HG03442 (cell line): ENCODE measurements at regions not wholly inside any gene's neighbourhood (a gene's known extent, or its start where the extent isn't known, plus 50 kb on each side); places are given as distances from the start of the nearest gene placed in this dataset.
"Not testable (repeated sequence)": the region's sequence is repeated elsewhere in the genome, so short reads cannot be mapped to it uniquely, and the experiment has no call there.

Experiments
- ATAC-seq: cut with Tn5 transposase; IDR thresholded peaks from one replicate; pipeline ENCODE4 v1.9.1; 2021; ENCODE audit warnings: mild to moderate bottlenecking, moderate library complexity; ENCODE audit not compliant: unreplicated experiment

- no peak for ATAC-seq
Observed at GRCh38 chr3:171915275-171915674, 72.1 kb downstream of the TMEM212 start.

- ATAC-seq = no peak
Observed at GRCh38 chr3:171916888-171917287, 73.7 kb downstream of the TMEM212 start.

GRCh38 chr3:171922629-171923028, 79.5 kb downstream of the TMEM212 start:
- ATAC-seq = not testable (repeated sequence)

DNA sequence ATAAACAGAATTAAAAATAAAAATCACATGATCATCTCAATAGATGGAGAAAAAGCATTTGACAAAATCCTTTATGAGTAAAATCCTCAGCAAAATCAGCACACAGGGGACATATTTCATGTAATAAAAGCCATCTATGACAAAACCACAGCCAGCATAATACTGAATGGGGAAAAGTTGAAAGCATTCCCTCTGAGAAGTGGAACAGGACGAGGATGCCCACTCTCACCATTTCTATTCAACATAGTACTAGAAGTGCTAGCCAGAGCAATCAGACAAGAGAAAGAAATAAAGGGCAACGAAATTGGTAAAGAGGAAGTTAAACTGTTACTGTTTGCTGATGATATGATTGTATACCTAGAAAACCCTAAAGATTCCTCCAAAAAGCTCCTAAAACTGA, 80.5 kb downstream of the TMEM212 start:
- not testable (repeated sequence) for ATAC-seq

DNA sequence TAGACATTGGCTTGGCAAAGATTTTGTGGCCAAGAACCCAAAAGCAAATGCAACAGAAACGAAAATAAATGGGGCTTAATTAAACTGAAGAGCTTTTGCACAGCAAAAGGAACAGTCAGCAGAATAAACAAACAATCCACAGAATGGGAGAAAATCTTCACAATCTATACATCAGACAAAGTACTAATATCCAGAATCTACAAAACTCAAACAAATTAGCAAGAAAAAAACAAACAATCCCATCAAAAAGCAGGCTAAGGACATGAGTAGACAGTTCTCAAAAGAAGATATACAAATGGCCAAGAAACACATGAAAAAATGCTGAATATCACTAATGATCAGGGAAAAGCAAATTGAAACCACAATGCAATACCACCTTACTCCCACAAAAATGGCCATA, 81.7 kb downstream of the TMEM212 start:
- ATAC-seq = not testable (repeated sequence)

DNA sequence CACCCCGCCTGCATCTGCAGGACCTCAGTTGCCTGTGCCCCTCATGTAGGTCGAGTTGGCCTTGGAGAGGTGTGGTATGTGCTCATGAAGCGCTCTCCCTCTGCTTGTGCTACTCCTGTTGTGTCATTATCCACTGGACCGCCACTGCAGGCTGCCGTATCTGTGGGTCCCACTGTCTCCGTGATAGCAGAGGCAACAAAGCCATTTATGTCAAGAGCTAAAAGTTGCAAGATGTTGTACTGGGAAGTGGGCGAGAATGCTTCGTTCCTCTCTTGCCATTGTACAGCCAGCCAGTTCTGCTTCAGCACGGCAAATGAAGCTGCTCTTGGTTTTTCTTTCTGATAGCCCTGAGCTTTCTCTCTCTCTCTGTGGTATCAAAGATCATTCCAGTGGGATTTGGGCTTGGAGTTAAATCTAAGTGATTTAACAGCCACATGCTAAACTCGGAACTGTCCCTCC, 89.0 kb downstream of the TMEM212 start:
- ATAC-seq = no peak

GRCh38 chr3:171933441-171933840, 90.3 kb downstream of the TMEM212 start:
- ATAC-seq = no peak

GRCh38 chr3:171935261-171936123, 92.3 kb downstream of the TMEM212 start:
- no peak for ATAC-seq

DNA sequence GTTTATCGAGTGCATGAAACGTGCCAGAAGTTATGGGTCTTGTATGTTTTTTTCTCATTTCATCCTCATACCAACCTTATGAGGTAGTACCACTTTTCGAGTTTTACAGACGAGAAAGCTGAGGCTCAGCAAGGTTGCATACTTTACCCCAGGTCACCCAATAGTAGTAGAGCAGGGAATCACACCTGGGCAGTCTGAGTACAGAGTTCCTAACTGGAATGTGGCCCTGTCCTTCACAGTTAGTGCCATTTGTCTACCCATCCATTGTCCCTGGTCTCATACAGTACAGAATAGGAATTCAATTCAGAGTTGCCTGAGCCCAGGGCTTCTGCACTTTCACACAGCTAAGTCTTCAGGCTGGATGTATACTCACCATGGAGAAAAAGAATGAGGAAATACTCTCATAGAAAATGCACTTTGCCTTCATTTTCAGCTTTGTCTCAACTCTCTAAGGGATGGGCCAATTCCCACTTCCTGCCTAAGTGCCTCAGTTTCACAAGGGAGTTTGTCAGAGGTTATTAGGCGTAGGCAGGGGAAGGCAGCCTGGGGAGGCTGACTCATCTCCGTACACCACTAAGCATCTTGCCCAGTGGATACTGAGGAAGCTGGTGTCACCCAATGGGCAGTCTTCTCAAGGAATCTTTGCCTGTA, 93.2 kb downstream of the TMEM212 start:
- ATAC-seq = no peak

- ATAC-seq = no peak
Observed at GRCh38 chr3:171939578-171939977, 96.4 kb downstream of the TMEM212 start.

DNA sequence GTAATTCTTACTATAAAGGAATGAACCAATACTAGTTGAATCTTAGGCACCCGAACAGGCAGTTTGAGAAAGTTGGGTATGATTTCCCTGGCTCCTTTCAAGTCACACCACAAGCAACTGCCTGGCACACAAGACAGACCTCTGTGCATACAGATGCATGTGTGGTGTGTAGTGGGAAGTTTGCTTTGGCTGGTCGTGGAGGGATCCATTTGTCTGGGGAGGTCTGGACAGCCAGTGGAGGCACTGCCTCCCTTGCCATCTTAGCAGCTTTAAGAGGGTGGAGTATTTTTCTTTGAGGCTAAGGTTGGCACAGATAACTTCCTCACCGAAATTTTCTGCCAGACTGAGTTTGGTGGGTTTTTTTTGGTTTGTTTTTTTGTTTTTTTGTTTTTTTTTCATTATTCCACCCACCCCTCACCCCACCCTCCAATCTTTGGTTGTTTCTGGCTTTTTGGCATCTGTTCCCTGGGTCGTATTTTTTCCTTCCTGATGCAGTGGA, 97.1 kb downstream of the TMEM212 start:
- no peak for ATAC-seq

DNA sequence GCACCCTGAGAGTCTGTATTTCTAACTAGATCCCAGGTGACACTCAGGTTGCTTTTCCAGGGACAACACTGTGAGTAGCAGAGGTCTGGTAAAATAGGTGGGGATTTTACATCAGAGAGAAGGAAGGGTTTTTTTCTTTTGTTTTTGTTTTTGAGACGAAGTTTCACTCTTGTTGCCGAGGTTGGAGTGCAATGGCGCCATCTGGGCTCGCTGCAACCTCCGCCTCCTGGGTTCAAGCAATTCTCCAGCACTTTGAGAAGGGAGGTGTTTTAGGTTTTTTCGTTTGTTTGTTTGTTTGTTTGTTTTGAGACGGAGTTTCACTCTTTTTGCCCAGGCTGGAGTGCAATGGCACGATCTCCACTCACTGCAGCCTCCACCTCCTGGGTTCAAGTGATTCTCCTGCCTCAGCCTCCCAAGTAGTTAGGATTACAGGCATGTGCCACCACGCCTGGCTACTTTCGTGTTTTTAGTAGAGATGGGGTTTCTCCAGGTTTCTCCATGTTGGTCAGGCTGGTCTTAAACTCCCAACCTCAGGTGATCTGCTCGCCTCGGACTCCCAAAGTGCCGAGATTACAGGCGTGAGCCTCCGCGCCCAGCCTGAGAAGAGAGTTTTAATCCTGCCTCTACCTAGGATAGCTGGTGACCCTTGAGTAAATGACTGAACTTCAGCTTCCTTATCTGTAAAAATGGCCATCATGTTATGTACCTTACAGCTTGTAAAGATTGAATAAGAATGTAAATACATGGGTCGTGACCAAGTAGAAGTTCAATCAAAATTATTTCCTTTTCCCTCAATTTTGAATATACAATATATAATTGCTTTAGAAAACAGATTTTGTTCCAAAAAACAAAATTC, 95.9 kb upstream of the FNDC3B start:
- no peak for ATAC-seq

GRCh38 chr3:171944118-171945016, 95.0 kb upstream of the FNDC3B start:
- no peak for ATAC-seq

- ATAC-seq = no peak
Observed at GRCh38 chr3:171948674-171949073, 90.7 kb upstream of the FNDC3B start.

DNA sequence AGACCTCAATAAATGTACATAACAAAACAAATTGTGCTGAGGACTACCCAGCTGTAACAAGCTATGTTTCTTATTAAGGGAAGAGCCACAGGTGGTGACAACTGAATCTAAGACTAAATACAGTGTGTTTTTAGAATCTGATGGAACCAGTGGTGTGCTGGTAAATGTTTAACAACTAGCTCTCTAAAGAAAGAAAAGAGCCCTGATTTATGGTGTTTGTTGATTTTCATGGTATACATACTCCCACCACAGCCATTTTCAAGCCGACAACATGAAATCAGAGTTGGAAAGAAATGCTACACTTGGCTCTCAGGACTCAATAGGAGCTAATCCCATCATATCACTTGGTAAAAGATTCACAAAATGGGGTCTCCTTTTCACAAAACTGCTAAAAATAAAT, 89.8 kb upstream of the FNDC3B start:
- no peak for ATAC-seq

DNA sequence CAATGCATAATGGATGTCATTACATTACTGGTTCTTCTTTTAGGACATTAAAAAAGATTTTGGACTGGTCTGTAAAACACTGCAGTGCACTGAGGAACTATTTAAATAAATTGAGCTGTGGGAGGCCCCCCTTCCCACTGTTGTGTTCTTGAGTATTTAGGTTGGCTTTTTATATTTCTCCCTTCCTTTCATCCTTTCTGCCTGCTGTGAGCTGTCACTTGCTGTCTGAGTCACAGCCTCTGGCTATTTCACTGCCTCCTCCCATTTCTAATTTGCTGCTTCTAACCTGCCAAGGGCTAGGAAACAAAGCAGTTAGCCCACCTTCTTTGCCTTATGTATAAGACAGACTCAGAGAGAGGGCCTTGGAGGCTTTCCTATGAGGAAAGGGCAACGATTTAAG, 89.0 kb upstream of the FNDC3B start:
- no peak for ATAC-seq

DNA sequence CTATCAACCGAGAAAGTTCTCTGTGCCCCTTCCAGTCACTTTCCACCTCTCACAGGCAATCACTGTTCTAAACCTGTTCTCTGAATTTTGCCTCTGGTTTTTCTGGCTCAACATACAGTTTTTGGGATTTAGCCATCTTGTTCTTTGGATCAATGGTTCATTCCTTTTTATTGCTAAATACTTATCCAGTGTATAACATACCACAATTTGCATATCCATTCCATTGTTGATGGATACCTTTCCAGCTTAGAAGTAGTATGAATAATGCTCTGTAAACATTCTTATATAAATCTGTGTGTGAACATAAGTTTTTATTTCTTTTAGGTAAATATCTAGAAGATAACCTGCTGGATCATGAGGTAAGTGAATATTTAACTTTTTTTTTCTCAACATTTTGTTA, 87.8 kb upstream of the FNDC3B start:
- no peak for ATAC-seq

DNA sequence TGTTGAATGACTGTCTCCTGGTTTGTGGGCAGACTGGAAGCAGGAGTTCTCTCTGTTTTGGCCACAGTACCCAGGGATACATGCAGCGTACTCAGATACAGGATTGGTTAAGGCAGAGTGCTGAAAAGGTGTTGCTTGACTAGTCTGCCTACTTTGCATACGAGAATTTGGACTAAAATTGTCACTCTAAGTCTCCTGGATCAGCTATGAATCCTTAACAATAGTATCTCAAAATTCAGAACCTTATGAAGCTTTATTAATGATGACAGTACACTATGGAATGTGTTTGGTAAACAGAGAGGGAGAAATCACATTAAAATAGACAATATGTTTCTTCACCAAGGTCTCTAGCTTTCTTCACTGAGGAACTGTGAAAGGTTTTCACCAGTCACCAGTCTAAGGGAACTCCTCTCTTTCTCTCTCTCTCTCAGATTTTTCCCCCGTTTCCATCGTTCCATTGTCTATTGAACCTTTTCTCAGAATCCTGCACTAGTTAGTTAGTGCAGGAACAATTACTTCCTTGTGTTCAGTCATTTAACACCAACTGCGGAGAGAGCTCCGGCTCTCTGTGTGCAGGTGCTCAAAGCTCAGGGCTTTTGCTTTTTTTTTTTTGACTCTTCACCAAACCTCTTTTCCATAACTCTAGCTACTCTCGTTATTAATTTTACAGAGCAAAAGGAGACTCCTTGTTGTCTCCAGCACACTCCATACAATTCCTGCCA, 85.9 kb upstream of the FNDC3B start:
- ATAC-seq = no peak

DNA sequence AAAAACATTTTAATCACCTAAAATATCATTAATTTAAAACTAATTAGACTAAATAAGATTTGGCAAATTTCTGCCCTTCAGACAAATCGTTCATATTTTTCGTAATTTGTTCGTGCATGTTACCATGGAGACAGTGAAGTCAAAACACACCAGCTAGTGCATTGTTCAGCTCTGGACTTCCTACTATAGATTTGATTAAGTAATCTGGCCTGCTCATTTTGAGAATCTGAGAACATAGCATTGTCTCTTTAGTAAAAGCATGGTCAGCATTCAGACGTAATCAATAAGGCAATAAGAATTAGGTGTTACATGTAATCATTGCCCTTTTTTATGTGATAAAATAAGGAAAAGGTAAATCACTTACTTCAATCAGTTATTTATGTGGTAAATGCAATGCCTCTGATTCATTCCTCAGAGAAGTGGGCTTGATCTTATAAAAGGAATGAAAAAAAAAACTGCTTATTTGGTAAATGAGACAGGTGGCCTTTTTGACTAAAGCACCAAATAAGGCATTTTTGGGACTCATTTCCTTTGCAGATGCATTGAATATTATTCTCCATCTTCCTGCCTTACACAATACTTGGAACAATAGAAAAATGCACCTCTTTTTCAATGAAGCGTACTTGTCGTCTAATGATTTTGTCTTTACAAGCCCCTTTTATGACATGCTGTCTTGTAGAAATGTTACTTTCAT, 84.5 kb upstream of the FNDC3B start:
- ATAC-seq = no peak
